Uterus (tissue), 3 donors: ENCODE measurements at regions not wholly inside any gene's neighbourhood (a gene's known extent, or its start where the extent isn't known, plus 50 kb on each side); places are given as distances from the start of the nearest gene placed in this dataset.

Experiments
- DNase-seq, 2 donors: peaks; one replicate each; pipeline ENCODE4 v3.0.0-alpha.2; 2019 to 2020
- H3K27ac ChIP-seq, 2 donors: fragments of 200-600 bp; sonication (generic); 1 replicate in 1 of 2; 2 replicates in 1 of 2; pipeline ENCODE4 v1.5.1; 2016 to 2018
- H3K27me3 ChIP-seq, 2 donors: fragments of 200-600 bp; sonication (generic); one replicate each; pipeline ENCODE4 v1.5.1; 2018 to 2019; ENCODE audit warnings: control low read depth in 1 of 2
- H3K36me3 ChIP-seq, 2 donors: fragments of 200-600 bp; sonication (generic); one replicate each; pipeline ENCODE4 v1.5.1; 2019; ENCODE audit warnings: control low read depth in 1 of 2
- H3K4me1 ChIP-seq, 2 donors: fragments of 200-600 bp; sonication (generic); one replicate each; pipeline ENCODE4 v1.5.1; 2018 to 2019; ENCODE audit warnings: control low read depth in 1 of 2
- H3K4me3 ChIP-seq, 2 donors: fragments of 200-600 bp; sonication (generic); 1 replicate in 1 of 2; 2 replicates in 1 of 2; pipeline ENCODE4 v1.5.1; 2018 to 2019; ENCODE audit warnings: mild to moderate bottlenecking in 1 of 2
- H3K9me3 ChIP-seq, 2 donors: fragments of 200-600 bp; sonication (generic); one replicate each; pipeline ENCODE4 v1.5.1; 2019; ENCODE audit warnings: control low read depth in 1 of 2
- CTCF ChIP-seq, 4 experiments: fragments of 200-600 bp in 2 of 4; fragments of 450-650 bp in 2 of 4; sonication (generic) in 2 of 4; IDR thresholded peaks; one replicate each; pipeline ENCODE4 v1.5.1; 2016 to 2019; ENCODE audit warnings: antibody characterized with exemption in 4 of 4, mild to moderate bottlenecking in 2 of 4, moderate library complexity in 1 of 4
- POLR2A ChIP-seq, 2 donors: fragments of 450-650 bp; IDR thresholded peaks; one replicate each; pipeline ENCODE4 v1.6.1; 2016; ENCODE audit warnings: antibody characterized with exemption in 2 of 2, mild to moderate bottlenecking in 1 of 2, moderate library complexity in 1 of 2
- intact Hi-C: fragments of 100-400 bp; cut with DNase I; formaldehyde crosslinking; loops from one replicate; pipeline ENCODE4 v1.15.1; 2023; ENCODE audit warnings: low total_unique reads
- donor health status: DM: yes; HTN: yes; CAD: no.

DNA sequence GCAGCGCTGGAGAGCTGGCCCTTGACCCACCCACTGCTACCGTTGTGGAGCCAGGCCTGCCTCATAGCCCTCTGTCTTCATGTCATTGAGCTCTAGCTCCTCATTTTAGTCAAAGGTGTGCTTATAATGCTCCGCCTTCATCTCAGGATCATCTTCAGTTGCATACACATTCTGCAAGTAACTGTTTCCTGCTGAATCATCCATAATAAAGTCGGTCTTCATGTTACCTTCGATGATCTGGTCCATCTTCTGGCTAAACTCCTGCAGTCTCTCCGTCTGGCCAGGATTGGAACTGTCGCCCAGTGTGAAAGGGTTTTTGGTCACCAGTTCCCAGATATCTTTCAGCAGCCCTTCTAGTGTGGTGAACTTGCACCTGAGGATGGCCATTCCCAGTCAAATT is 62.6 kb upstream of the ARMC2 start:
- no peak for DNase-seq
- no peak overlapping the region for H3K27ac ChIP-seq
- no peaks in the 10 kb centered on the region for H3K9me3 ChIP-seq
- no peaks in the 10 kb centered on the region for H3K4me1 ChIP-seq
- no peaks in the 10 kb centered on the region for H3K27me3 ChIP-seq
- no peaks in the 10 kb centered on the region for H3K36me3 ChIP-seq
- no peak overlapping the region for H3K4me3 ChIP-seq
- TF ChIP-seq CTCF (IDR thresholded peaks at IDR 0.05) (no peak), POLR2A (IDR thresholded peaks at IDR 0.05) (no peak)
- intact Hi-C loops, result no loop called here

GRCh38 chr6:108788416-108788815 is 59.8 kb upstream of the ARMC2 start:
- H3K9me3 ChIP-seq, result no peaks in the 10 kb centered on the region
- H3K36me3 ChIP-seq, result no peaks in the 10 kb centered on the region
- no peaks in the 10 kb centered on the region for H3K4me1 ChIP-seq
- H3K27me3 ChIP-seq, result no peaks in the 10 kb centered on the region
- intact Hi-C loops, result no loop called here
- no peak for DNase-seq
- H3K4me3 ChIP-seq, result no peak overlapping the region
- H3K27ac ChIP-seq, result no peak overlapping the region
- TF ChIP-seq CTCF (IDR thresholded peaks at IDR 0.05) (no peak), POLR2A (IDR thresholded peaks at IDR 0.05) (no peak)

- Histone ChIP-seq H3K27me3 (no peaks in the 10 kb centered on the region), H3K36me3 (no peaks in the 10 kb centered on the region), H3K4me1 (no peaks in the 10 kb centered on the region), H3K4me3 (no peak overlapping the region), H3K9me3 (no peaks in the 10 kb centered on the region), H3K27ac (no peak overlapping the region)
- DNase-seq, result no peak
- TF ChIP-seq POLR2A (IDR thresholded peaks at IDR 0.05), result no peak
- no peak for TF ChIP-seq CTCF (IDR thresholded peaks at IDR 0.05)
- intact Hi-C loops, result no loop called here
Measured at GRCh38 chr6:108789475-108789874, 58.7 kb upstream of the ARMC2 start.

GRCh38 chr6:108791700-108792099 is 56.5 kb upstream of the ARMC2 start:
- Histone ChIP-seq H3K27ac (no peak overlapping the region), H3K4me1 (no peaks in the 10 kb centered on the region), H3K9me3 (no peaks in the 10 kb centered on the region), H3K4me3 (no peak overlapping the region), H3K27me3 (no peaks in the 10 kb centered on the region), H3K36me3 (no peaks in the 10 kb centered on the region)
- DNase-seq, result no peak
- TF ChIP-seq POLR2A (IDR thresholded peaks at IDR 0.05), result no peak
- no peak for TF ChIP-seq CTCF (IDR thresholded peaks at IDR 0.05)
- intact Hi-C loops, result no loop called here

DNA sequence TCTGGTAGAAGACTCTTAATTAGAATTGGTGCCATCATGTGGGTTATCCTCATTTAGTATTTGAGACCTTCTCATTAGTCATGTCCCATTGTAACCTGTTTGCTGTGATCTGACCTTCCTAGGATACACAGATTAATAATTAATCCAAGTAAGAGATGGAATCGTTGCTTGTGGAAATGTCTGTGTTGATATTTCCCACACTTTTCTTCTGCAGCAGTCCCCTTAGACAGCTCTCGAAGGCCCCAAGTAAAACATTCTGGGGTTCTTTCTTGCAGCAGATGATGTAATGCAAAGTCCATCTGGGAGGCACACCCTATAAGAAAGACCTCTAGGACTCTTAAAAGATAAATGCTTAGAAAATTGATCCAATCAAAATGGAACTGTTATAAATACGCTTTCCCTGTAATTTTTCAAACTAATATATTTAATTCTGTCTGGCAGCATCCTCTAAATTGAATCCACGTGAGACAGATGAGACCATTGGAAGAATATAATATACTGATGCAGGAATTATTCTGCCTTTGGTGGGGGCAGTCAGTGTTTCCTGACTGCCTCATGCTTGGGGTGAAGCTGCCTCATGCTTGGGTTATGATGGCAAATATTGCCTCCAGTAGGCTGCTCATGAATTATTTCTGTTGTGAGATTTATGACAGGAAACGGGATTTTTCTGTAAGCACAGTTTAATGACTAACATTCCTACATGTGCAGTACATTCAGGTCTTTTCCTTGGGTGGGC is 54.5 kb upstream of the ARMC2 start:
- Histone ChIP-seq H3K27me3 (no peaks in the 10 kb centered on the region), H3K4me3 (no peak overlapping the region), H3K36me3 (no peaks in the 10 kb centered on the region), H3K9me3 (no peaks in the 10 kb centered on the region), H3K4me1 (no peaks in the 10 kb centered on the region), H3K27ac (no peak overlapping the region)
- no peak for TF ChIP-seq CTCF (IDR thresholded peaks at IDR 0.05)
- no peak for TF ChIP-seq POLR2A (IDR thresholded peaks at IDR 0.05)
- intact Hi-C loops, result no loop called here
- no peak for DNase-seq
